HG02642 (cell line): ENCODE measurements at regions not wholly inside any gene's neighbourhood (a gene's known extent, or its start where the extent isn't known, plus 50 kb on each side); places are given as distances from the start of the nearest gene placed in this dataset.

ENCODE experiments used
- ATAC-seq: cut with Tn5 transposase; IDR thresholded peaks from one replicate; pipeline ENCODE4 v1.9.1; 2021; ENCODE audit warnings: mild to moderate bottlenecking; ENCODE audit not compliant: unreplicated experiment, poor library complexity

GRCh38 chr4:187436251-187436650 lies 559.3 kb upstream of the ZFP42 start:
- ATAC-seq, result no peak

GRCh38 chr4:187444061-187444460 lies 551.5 kb upstream of the ZFP42 start:
- no peak for ATAC-seq

GRCh38 chr4:187449702-187450101 lies 545.9 kb upstream of the ZFP42 start:
- no peak for ATAC-seq

- ATAC-seq, result no peak
These were observed 543.8 kb upstream of the ZFP42 start for GRCh38 chr4:187451776-187452175.

- ATAC-seq, result no peak
These were observed 535.6 kb upstream of the ZFP42 start for GRCh38 chr4:187460016-187460415.

- no peak for ATAC-seq
These were observed 531.0 kb upstream of the ZFP42 start for GRCh38 chr4:187464573-187464972.

- ATAC-seq, result no peak
These were observed 528.3 kb upstream of the ZFP42 start for GRCh38 chr4:187467224-187467623.

GRCh38 chr4:187469627-187470026 lies 525.9 kb upstream of the ZFP42 start:
- ATAC-seq, result no peak

GRCh38 chr4:187470061-187470460 lies 525.5 kb upstream of the ZFP42 start:
- no peak for ATAC-seq

GRCh38 chr4:187474238-187474637 lies 521.3 kb upstream of the ZFP42 start:
- ATAC-seq, result no peak

GRCh38 chr4:187475901-187476300 lies 519.7 kb upstream of the ZFP42 start:
- no peak for ATAC-seq

- ATAC-seq, result no peak
These were observed 518.3 kb upstream of the ZFP42 start for GRCh38 chr4:187477224-187477623.

GRCh38 chr4:187478292-187479140 lies 517.1 kb upstream of the ZFP42 start:
- ATAC-seq, result no peak

- ATAC-seq, result no peak
These were observed 516.1 kb upstream of the ZFP42 start for GRCh38 chr4:187479511-187479910.

- ATAC-seq, result no peak
These were observed 515.1 kb upstream of the ZFP42 start for GRCh38 chr4:187480146-187481145.

- ATAC-seq, result no peak
These were observed 511.4 kb upstream of the ZFP42 start for GRCh38 chr4:187484186-187484585.

- no peak for ATAC-seq
These were observed 509.9 kb upstream of the ZFP42 start for GRCh38 chr4:187485676-187486075.

- no peak for ATAC-seq
These were observed 504.3 kb upstream of the ZFP42 start for GRCh38 chr4:187491286-187491685.

GRCh38 chr4:187491959-187492358 lies 503.6 kb upstream of the ZFP42 start:
- ATAC-seq, result no peak

- no peak for ATAC-seq
These were observed 501.9 kb upstream of the ZFP42 start for GRCh38 chr4:187493661-187494060.

- ATAC-seq, result no peak
These were observed 495.6 kb upstream of the ZFP42 start for GRCh38 chr4:187499956-187500355.
